ENCODE measurements at regions not wholly inside any gene's neighbourhood (a gene's known extent, or its start where the extent isn't known, plus 50 kb on each side); places are given as distances from the start of the nearest gene placed in this dataset.
A peak's percentile ranks its signal among the peaks of the same experiment; 100 is the strongest.

GRCh38 chr4:107283587-107284559, 247.8 kb upstream of the DKK2 start:
- DNase-seq (ENCODE audit: low read depth), result peak; percentile 77
- no peak for TF ChIP-seq CTCF (IDR thresholded peaks at IDR 0.05; ENCODE audit: insufficient read depth, low read depth, low read length)
- H3K4me3 ChIP-seq (ENCODE audit: low read depth, low read length), result no peak overlapping the region

GRCh38 chr4:107279733-107280132, 243.6 kb upstream of the DKK2 start:
- TF ChIP-seq CTCF (IDR thresholded peaks at IDR 0.05; ENCODE audit: insufficient read depth, low read depth, low read length), result no peak
- no peak overlapping the region for H3K4me3 ChIP-seq (ENCODE audit: low read depth, low read length)
- DNase-seq (ENCODE audit: low read depth), result no peak

GRCh38 chr4:107278791-107279483, 242.8 kb upstream of the DKK2 start:
- DNase-seq (ENCODE audit: low read depth), result peak; percentile 21
- no peak for TF ChIP-seq CTCF (IDR thresholded peaks at IDR 0.05; ENCODE audit: insufficient read depth, low read depth, low read length)
- H3K4me3 ChIP-seq (ENCODE audit: low read depth, low read length), result no peak overlapping the region

DNA sequence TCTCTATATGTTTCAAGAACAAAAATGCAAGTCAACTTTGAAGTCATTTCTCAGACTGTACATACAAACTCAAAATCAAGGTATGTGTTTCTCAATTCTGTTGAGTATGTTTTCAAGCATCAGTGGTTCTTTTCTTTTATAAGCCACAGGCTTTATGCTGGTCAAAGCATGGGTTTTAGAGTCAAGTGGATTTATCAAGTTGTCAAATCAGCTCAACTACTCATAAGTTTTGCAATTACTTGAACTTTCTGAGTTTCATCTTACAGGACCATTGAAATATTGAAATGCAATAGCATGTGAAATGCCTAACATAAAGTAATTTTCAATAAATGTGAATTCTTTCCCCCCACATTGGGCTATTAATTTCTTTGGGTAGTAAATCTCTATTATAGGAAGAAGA, 239.9 kb upstream of the DKK2 start:
- no peak overlapping the region for H3K4me3 ChIP-seq (ENCODE audit: low read depth, low read length)
- DNase-seq (ENCODE audit: low read depth), result no peak
- TF ChIP-seq CTCF (IDR thresholded peaks at IDR 0.05; ENCODE audit: insufficient read depth, low read depth, low read length), result no peak

- TF ChIP-seq CTCF (IDR thresholded peaks at IDR 0.05; ENCODE audit: insufficient read depth, low read depth, low read length), result no peak
- no peak overlapping the region for H3K4me3 ChIP-seq (ENCODE audit: low read depth, low read length)
- DNase-seq (ENCODE audit: low read depth), result no peak
Measured at GRCh38 chr4:107275225-107275624, 239.1 kb upstream of the DKK2 start.

DNA sequence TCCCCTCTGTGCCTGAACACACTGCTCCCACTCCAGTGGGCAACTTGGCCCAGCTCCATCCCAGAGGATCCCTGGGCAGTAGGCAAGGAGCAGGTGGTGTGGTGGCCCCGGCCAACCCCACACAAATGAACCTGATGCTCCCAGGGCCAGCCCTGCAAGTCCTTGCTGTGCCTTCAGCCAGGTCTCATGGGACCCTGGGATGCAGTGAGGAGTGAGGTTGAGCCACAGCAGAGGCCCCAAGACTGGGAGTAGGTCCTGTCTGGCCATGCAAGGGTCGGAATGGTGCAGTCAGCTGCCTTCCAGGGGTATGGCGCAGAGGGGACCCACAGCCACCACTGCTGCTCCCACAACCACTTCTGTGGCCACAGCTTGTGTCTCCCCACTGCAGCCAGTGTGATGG, 234.5 kb upstream of the DKK2 start:
- TF ChIP-seq CTCF (IDR thresholded peaks at IDR 0.05; ENCODE audit: insufficient read depth, low read depth, low read length), result no peak
- no peak for DNase-seq (ENCODE audit: low read depth)

More for the DNA sequence above, 234.5 kb upstream of the DKK2 start:
- no peak overlapping the region for H3K4me3 ChIP-seq (ENCODE audit: low read depth, low read length)
